IMR-90 (cell line): ENCODE measurements at regions not wholly inside any gene's neighbourhood (a gene's known extent, or its start where the extent isn't known, plus 50 kb on each side); places are given as distances from the start of the nearest gene placed in this dataset.
A peak's percentile ranks its signal among the peaks of the same experiment; 100 is the strongest.

ENCODE experiments used
- ATAC-seq: fragments of 200-7000 bp; cut with Tn5 transposase; 2 replicates; pipeline ENCODE4 v1.9.1; 2020; ENCODE audit warnings: low read depth, mild to moderate bottlenecking, moderate library complexity
- BruUV-seq: library from RNA; stranded (reverse); fragments of 400-500 nt; replicated peaks from 2 replicates; lab custom pipeline; 2021; lab: Mats Ljungman, UMichigan
- CTCF ChIA-PET: fragments of 300-600 bp; formaldehyde crosslinking; extraction: SDS; loops from one replicate; lab custom pipeline; 2021; ENCODE audit warnings: antibody characterized with exemption; lab: Yijun Ruan, JAX
- POLR2A ChIA-PET: fragments of 300-600 bp; sonication (Branson Sonifier 250); formaldehyde crosslinking; loops from one replicate; lab custom pipeline; 2022; ENCODE audit warnings: antibody characterized with exemption; ENCODE audit not compliant: unreplicated experiment; lab: Charles Lee
- DNase-seq: peaks from one replicate; pipeline ENCODE4 v3.0.0; 2013
- H2AFZ ChIP-seq: replicated peaks from 2 replicates; pipeline ENCODE3; 2013; ENCODE audit warnings: low read length, mild to moderate bottlenecking; ENCODE audit not compliant: poor library complexity
- H2AK5ac ChIP-seq: 2 replicates; pipeline ENCODE4 v1.6.1; 2013; ENCODE audit warnings: low read depth, low read length, inconsistent platforms
- H2AK9ac ChIP-seq: replicated peaks from 2 replicates; pipeline ENCODE3; 2013; ENCODE audit warnings: mild to moderate bottlenecking, low read depth, low read length, moderate library complexity; ENCODE audit not compliant: poor library complexity
- H2BK120ac ChIP-seq: 2 replicates; pipeline ENCODE4 v1.6.1; 2013; ENCODE audit warnings: low read depth, low read length, inconsistent platforms
- H2BK15ac ChIP-seq: 3 replicates; pipeline ENCODE4 v1.6.1; 2013; ENCODE audit warnings: low read depth, low read length, inconsistent platforms
- H2BK20ac ChIP-seq: 2 replicates; pipeline ENCODE4 v1.6.1; 2013; ENCODE audit warnings: low read depth, mild to moderate bottlenecking, inconsistent platforms, low read length, moderate library complexity
- H2BK5ac ChIP-seq: 2 replicates; pipeline ENCODE4 v1.6.1; 2013; ENCODE audit warnings: mild to moderate bottlenecking, low read depth, low read length, inconsistent platforms; ENCODE audit not compliant: poor library complexity, severe bottlenecking
- H3K14ac ChIP-seq: replicated peaks from 2 replicates; pipeline ENCODE4 v1.6.1; 2013; ENCODE audit warnings: low read depth, low read length, inconsistent platforms
- H3K18ac ChIP-seq: 2 replicates; pipeline ENCODE4 v1.6.1; 2013; ENCODE audit warnings: low read depth, low read length, control low read depth
- H3K23ac ChIP-seq: 2 replicates; pipeline ENCODE4 v1.6.1; 2013; ENCODE audit warnings: low read depth, low read length, inconsistent platforms
- H3K27ac ChIP-seq: 2 replicates; pipeline ENCODE4 v1.5.1; 2013; ENCODE audit warnings: mild to moderate bottlenecking, control low read depth, low read length; ENCODE audit not compliant: insufficient read depth
- H3K27me3 ChIP-seq: 2 replicates; pipeline ENCODE4 v1.6.1; 2013; ENCODE audit warnings: low read length; ENCODE audit not compliant: control insufficient read depth, insufficient read depth
- H3K36me3 ChIP-seq: 2 replicates; pipeline ENCODE4 v1.6.1; 2013; ENCODE audit warnings: low read length, mixed read lengths; ENCODE audit not compliant: control insufficient read depth, insufficient read depth
- H3K4ac ChIP-seq: 2 replicates; pipeline ENCODE4 v1.6.1; 2013; ENCODE audit warnings: low read depth, low read length, inconsistent platforms
- H3K4me1 ChIP-seq: 2 replicates; pipeline ENCODE4 v1.6.1; 2013; ENCODE audit warnings: low read length, mixed read lengths; ENCODE audit not compliant: control insufficient read depth, insufficient read depth
- H3K4me2 ChIP-seq: 2 replicates; pipeline ENCODE4 v1.6.1; 2013; ENCODE audit warnings: low read depth, mild to moderate bottlenecking, control low read depth, low read length, moderate library complexity
- H3K4me3 ChIP-seq: 2 replicates; pipeline ENCODE4 v1.5.1; 2013; ENCODE audit warnings: low read depth, mild to moderate bottlenecking, control low read depth, low read length, moderate library complexity; ENCODE audit not compliant: insufficient read depth
- H3K56ac ChIP-seq: 2 replicates; pipeline ENCODE4 v1.6.1; 2013; ENCODE audit warnings: low read length, inconsistent platforms; ENCODE audit not compliant: insufficient read depth; ENCODE audit errors: extremely low read depth
- H3K79me1 ChIP-seq, 2 experiments: 2 replicates each; pipeline ENCODE4 v1.6.1; 2013; ENCODE audit warnings: low read length in 2 of 2, inconsistent platforms in 1 of 2, low read depth in 1 of 2
- H3K9ac ChIP-seq: 2 replicates; pipeline ENCODE4 v1.6.1; 2013; ENCODE audit warnings: low read depth, low read length, control low read depth
- H3K9me1 ChIP-seq: 2 replicates; pipeline ENCODE4 v1.6.1; 2013; ENCODE audit warnings: low read length, inconsistent platforms; ENCODE audit not compliant: insufficient read depth
- H3K9me3 ChIP-seq: 2 replicates; pipeline ENCODE4 v1.6.1; 2013; ENCODE audit warnings: low read length; ENCODE audit not compliant: control insufficient read depth, insufficient read depth
- H4K20me1 ChIP-seq: 2 replicates; pipeline ENCODE4 v1.6.1; 2013; ENCODE audit warnings: low read length, inconsistent platforms; ENCODE audit not compliant: insufficient read depth
- H4K5ac ChIP-seq: 2 replicates; pipeline ENCODE4 v1.6.1; 2013; ENCODE audit warnings: mild to moderate bottlenecking, low read depth, low read length, control low read depth
- H4K8ac ChIP-seq, 2 experiments: 2 replicates each; pipeline ENCODE4 v1.6.1; 2013; ENCODE audit warnings: low read depth in 2 of 2, low read length in 2 of 2, control low read depth in 1 of 2, inconsistent platforms in 1 of 2
- H4K91ac ChIP-seq: 2 replicates; pipeline ENCODE4 v1.6.1; 2013; ENCODE audit warnings: low read depth, low read length, inconsistent platforms; ENCODE audit not compliant: insufficient read depth
- BHLHE40 ChIP-seq: fragments of 150-350 bp; IDR thresholded peaks from 2 replicates; pipeline ENCODE4 v1.6.1; 2016; ENCODE audit warnings: mild to moderate bottlenecking, low read depth, low read length
- CEBPB ChIP-seq: IDR thresholded peaks from 2 replicates; pipeline ENCODE4 v1.6.1; 2012; ENCODE audit warnings: low read depth, low read length, improper control_type of control experiment
- CHD1 ChIP-seq: IDR thresholded peaks from 2 replicates; pipeline ENCODE4 v1.6.1; 2012; ENCODE audit warnings: low read depth, low read length, improper control_type of control experiment
- FOS ChIP-seq: fragments of 150-350 bp; IDR thresholded peaks from 2 replicates; pipeline ENCODE4 v1.6.1; 2016; ENCODE audit warnings: low read depth, low read length
- MAFK ChIP-seq: IDR thresholded peaks from 2 replicates; pipeline ENCODE4 v1.6.1; 2012; ENCODE audit warnings: low read depth, low read length, improper control_type of control experiment
- MAZ ChIP-seq: IDR thresholded peaks from 2 replicates; pipeline ENCODE4 v1.6.1; 2012; ENCODE audit warnings: low read depth, mild to moderate bottlenecking, low read length, improper control_type of control experiment, moderate library complexity, borderline replicate concordance
- MXI1 ChIP-seq: IDR thresholded peaks from 2 replicates; pipeline ENCODE4 v1.6.1; 2012; ENCODE audit warnings: low read depth, mild to moderate bottlenecking, low read length, moderate library complexity, borderline replicate concordance
- NFE2L2 ChIP-seq: fragments of 150-350 bp; IDR thresholded peaks from 2 replicates; pipeline ENCODE4 v1.6.1; 2016; ENCODE audit warnings: low read depth, mild to moderate bottlenecking, low read length
- POLR2A ChIP-seq: IDR thresholded peaks from 2 replicates; pipeline ENCODE4 v1.6.1; 2012; ENCODE audit warnings: mild to moderate bottlenecking, low read depth, low read length
- RAD21 ChIP-seq: IDR thresholded peaks from 2 replicates; pipeline ENCODE4 v1.6.1; 2012; ENCODE audit warnings: low read length, improper control_type of control experiment
- RCOR1 ChIP-seq: IDR thresholded peaks from 2 replicates; pipeline ENCODE4 v1.6.1; 2012; ENCODE audit warnings: mild to moderate bottlenecking, low read length, improper control_type of control experiment; ENCODE audit not compliant: insufficient replicate concordance
- RFX5 ChIP-seq: IDR thresholded peaks from 2 replicates; pipeline ENCODE4 v1.8.0; 2012; ENCODE audit warnings: low read depth, mild to moderate bottlenecking, low read length, moderate library complexity
- SMC3 ChIP-seq: fragments of 150-350 bp; IDR thresholded peaks from 2 replicates; pipeline ENCODE4 v1.6.1; 2016; ENCODE audit warnings: low read depth, mild to moderate bottlenecking, antibody characterized with exemption, low read length, moderate library complexity
- WGBS, 2 experiments: methylation state at CpG; one replicate each; pipeline versions ENCODE4 v1.1.5 to v1.1.7; 2013; ENCODE audit warnings: missing lambda C conversion rate in 2 of 2; ENCODE audit not compliant: insufficient read length in 1 of 2; ENCODE audit errors: extremely low coverage in 2 of 2; 5-methylcytosine and 5-hydroxymethylcytosine counted together
- dilution Hi-C: fragments of 300-500 bp; cut with HindIII; formaldehyde crosslinking; loops from one replicate; pipeline ENCODE4 v1.14.3; 2018; ENCODE audit warnings: low sequenced_read_pairs; ENCODE audit not compliant: unreplicated experiment
- in situ Hi-C: fragments of 300-500 bp; cut with MboI; formaldehyde crosslinking; loops from 3 replicates; pipeline ENCODE4 v1.14.3; 2019; ENCODE audit warnings: low sequenced_read_pairs, inconsistent platforms, mixed read lengths
- intact Hi-C: fragments of 100-400 bp; cut with micrococcal nuclease; formaldehyde crosslinking; loops from 2 replicates; pipeline ENCODE4 v1.10.0; 2022
- TF ChIP-seq, protein P1 (sequence below): fragments of 150-350 bp; IDR thresholded peaks from 2 replicates; pipeline ENCODE4 v1.6.1; 2016; ENCODE audit warnings: low read depth, mild to moderate bottlenecking, low read length, moderate library complexity, borderline replicate concordance
- TF ChIP-seq, protein P2 (sequence below): fragments of 150-350 bp; IDR thresholded peaks from 2 replicates; pipeline ENCODE4 v1.6.1; 2017; ENCODE audit warnings: mild to moderate bottlenecking, antibody characterized with exemption, low read length, low read depth
- TF ChIP-seq, protein P3 (sequence below): conservative IDR thresholded peaks from 2 replicates; pipeline ENCODE4 v1.5.1; 2012; ENCODE audit warnings: mild to moderate bottlenecking, low read depth, low read length, improper control_type of control experiment

DNA sequence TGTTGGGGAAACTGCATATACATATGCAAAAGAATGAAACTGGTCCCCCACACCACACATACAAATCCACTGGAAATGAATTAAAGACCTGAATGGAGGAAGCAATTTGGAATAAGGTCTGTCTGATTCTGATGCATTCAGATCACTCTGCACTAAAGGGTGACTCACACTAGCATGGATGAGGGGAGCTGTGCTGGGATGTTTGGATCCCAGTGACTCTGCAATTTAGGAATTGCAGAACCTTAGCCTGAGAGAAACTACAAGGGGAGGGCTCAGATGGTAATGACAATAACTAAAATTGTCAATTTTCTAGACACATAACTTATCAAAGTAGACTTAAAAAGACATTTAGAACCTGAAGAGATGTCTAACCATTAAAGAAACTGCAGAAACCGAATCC, 312.0 kb downstream of the CDK5RAP2 start:
- no peaks in the 10 kb centered on the region for H3K9me3 ChIP-seq
- dilution Hi-C loops (no loop called here), in situ Hi-C loops (no loop called here), intact Hi-C loops (no loop called here)
- no peak overlapping the region for H2AFZ ChIP-seq
- H3K23ac ChIP-seq: no peak overlapping the region
- no peak overlapping the region for H3K4me3 ChIP-seq
- no peak overlapping the region for H3K4me2 ChIP-seq
- no peak overlapping the region for H3K14ac ChIP-seq
- H4K20me1 ChIP-seq: no peaks in the 10 kb centered on the region
- H4K8ac ChIP-seq: no peak overlapping the region
- no peak overlapping the region for H3K56ac ChIP-seq
- no peak for ATAC-seq
- no peaks in the 10 kb centered on the region for H3K36me3 ChIP-seq
- H4K5ac ChIP-seq: no peak overlapping the region
- CTCF ChIA-PET: no interaction called here
- WGBS, 2 experiments: no CpG with 5 or more reads among the region's 1 CpG
- no peak overlapping the region for H4K91ac ChIP-seq
- H3K9me1 ChIP-seq: no peaks in the 10 kb centered on the region
- no peaks in the 10 kb centered on the region for H3K79me1 ChIP-seq
- no peaks in the 10 kb centered on the region for H3K4me1 ChIP-seq
- H2BK15ac ChIP-seq: no peak overlapping the region
- H3K27me3 ChIP-seq: no peaks in the 10 kb centered on the region
- no peak overlapping the region for H2BK120ac ChIP-seq
- H3K18ac ChIP-seq: no peak overlapping the region
- no peak overlapping the region for H3K9ac ChIP-seq
- H3K27ac ChIP-seq: no peak overlapping the region
- no peak overlapping the region for H2AK9ac ChIP-seq
- POLR2A ChIA-PET: no interaction called here
- no TSS peak for BruUV-seq
- peak; percentile 12 for DNase-seq
- TF ChIP-seq CHD1 (no peak), MAFK (no peak), RAD21 (no peak), CEBPB (no peak), RFX5 (no peak), MXI1 (no peak), POLR2A (no peak), NFE2L2 (no peak), FOS (no peak), RCOR1 (no peak), BHLHE40 (no peak), MAZ (no peak), SMC3 (no peak)
- TF ChIP-seq, protein P1, sequence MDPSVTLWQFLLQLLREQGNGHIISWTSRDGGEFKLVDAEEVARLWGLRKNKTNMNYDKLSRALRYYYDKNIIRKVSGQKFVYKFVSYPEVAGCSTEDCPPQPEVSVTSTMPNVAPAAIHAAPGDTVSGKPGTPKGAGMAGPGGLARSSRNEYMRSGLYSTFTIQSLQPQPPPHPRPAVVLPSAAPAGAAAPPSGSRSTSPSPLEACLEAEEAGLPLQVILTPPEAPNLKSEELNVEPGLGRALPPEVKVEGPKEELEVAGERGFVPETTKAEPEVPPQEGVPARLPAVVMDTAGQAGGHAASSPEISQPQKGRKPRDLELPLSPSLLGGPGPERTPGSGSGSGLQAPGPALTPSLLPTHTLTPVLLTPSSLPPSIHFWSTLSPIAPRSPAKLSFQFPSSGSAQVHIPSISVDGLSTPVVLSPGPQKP: no peak
- TF ChIP-seq, protein P2, sequence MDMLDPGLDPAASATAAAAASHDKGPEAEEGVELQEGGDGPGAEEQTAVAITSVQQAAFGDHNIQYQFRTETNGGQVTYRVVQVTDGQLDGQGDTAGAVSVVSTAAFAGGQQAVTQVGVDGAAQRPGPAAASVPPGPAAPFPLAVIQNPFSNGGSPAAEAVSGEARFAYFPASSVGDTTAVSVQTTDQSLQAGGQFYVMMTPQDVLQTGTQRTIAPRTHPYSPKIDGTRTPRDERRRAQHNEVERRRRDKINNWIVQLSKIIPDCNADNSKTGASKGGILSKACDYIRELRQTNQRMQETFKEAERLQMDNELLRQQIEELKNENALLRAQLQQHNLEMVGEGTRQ: no peak
- TF ChIP-seq, protein P3, sequence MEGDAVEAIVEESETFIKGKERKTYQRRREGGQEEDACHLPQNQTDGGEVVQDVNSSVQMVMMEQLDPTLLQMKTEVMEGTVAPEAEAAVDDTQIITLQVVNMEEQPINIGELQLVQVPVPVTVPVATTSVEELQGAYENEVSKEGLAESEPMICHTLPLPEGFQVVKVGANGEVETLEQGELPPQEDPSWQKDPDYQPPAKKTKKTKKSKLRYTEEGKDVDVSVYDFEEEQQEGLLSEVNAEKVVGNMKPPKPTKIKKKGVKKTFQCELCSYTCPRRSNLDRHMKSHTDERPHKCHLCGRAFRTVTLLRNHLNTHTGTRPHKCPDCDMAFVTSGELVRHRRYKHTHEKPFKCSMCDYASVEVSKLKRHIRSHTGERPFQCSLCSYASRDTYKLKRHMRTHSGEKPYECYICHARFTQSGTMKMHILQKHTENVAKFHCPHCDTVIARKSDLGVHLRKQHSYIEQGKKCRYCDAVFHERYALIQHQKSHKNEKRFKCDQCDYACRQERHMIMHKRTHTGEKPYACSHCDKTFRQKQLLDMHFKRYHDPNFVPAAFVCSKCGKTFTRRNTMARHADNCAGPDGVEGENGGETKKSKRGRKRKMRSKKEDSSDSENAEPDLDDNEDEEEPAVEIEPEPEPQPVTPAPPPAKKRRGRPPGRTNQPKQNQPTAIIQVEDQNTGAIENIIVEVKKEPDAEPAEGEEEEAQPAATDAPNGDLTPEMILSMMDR: no peak
- H2BK20ac ChIP-seq: no peak overlapping the region
- H2BK5ac ChIP-seq: no peak overlapping the region
- H3K4ac ChIP-seq: no peak overlapping the region
- no peak overlapping the region for H2AK5ac ChIP-seq
